ENCODE measurements at regions not wholly inside any gene's neighbourhood (a gene's known extent, or its start where the extent isn't known, plus 50 kb on each side); places are given as distances from the start of the nearest gene placed in this dataset.
A peak's percentile ranks its signal among the peaks of the same experiment; 100 is the strongest.

GRCh38 chr14:25150934-25151790, 101.2 kb upstream of the STXBP6 start:
- intact Hi-C loops (cut with DNase I; ENCODE audit: low total_unique reads): loop anchor here (10.0 kb wide), 1 partner anchor 436 kb away; no protein-coding TSS in a partner anchor
- no peaks in the 10 kb centered on the region for H3K9me3 ChIP-seq
- H3K4me3 ChIP-seq: no peak overlapping the region
- no peak overlapping the region for H3K27ac ChIP-seq
- H3K27me3 ChIP-seq: no peaks in the 10 kb centered on the region
- H3K36me3 ChIP-seq: no peaks in the 10 kb centered on the region
- no peak for DNase-seq
- TF ChIP-seq CTCF (IDR thresholded peaks at IDR 0.05): peak; percentile 55 to 71
- no peaks in the 10 kb centered on the region for H3K4me1 ChIP-seq

GRCh38 chr14:25150401-25150800, 100.5 kb upstream of the STXBP6 start:
- no peaks in the 10 kb centered on the region for H3K27me3 ChIP-seq
- H3K27ac ChIP-seq: no peak overlapping the region
- H3K4me1 ChIP-seq: no peaks in the 10 kb centered on the region
- DNase-seq: no peak
- intact Hi-C loops (cut with DNase I; ENCODE audit: low total_unique reads): loop anchor here (10.0 kb wide), 1 partner anchor 436 kb away; no protein-coding TSS in a partner anchor
- TF ChIP-seq CTCF (IDR thresholded peaks at IDR 0.05): no peak
- no peak overlapping the region for H3K4me3 ChIP-seq
- H3K36me3 ChIP-seq: no peaks in the 10 kb centered on the region
- H3K9me3 ChIP-seq: no peaks in the 10 kb centered on the region

GRCh38 chr14:25140411-25140810, 90.5 kb upstream of the STXBP6 start:
- H3K27ac ChIP-seq: no peak overlapping the region

GRCh38 chr14:25136811-25137210, 86.9 kb upstream of the STXBP6 start:
- H3K27ac ChIP-seq: no peak overlapping the region
- intact Hi-C loops (cut with DNase I; ENCODE audit: low total_unique reads): loop anchor here (10.0 kb wide), 1 partner anchor 322 kb away; no protein-coding TSS in a partner anchor
- DNase-seq: no peak
- TF ChIP-seq CTCF (IDR thresholded peaks at IDR 0.05): no peak
- no peaks in the 10 kb centered on the region for H3K36me3 ChIP-seq
- H3K9me3 ChIP-seq: no peaks in the 10 kb centered on the region
- H3K27me3 ChIP-seq: peaks cover 0 to 31% of the 10 kb centered on the region in 2 donors
- H3K4me3 ChIP-seq: no peak overlapping the region
- H3K4me1 ChIP-seq: peaks cover 0 to 3% (median 0%) of the 10 kb centered on the region in 4 donors

More at GRCh38 chr14:25140411-25140810, 90.5 kb upstream of the STXBP6 start:
- no peaks in the 10 kb centered on the region for H3K4me1 ChIP-seq
- no peaks in the 10 kb centered on the region for H3K9me3 ChIP-seq
- DNase-seq: no peak
- no peak for TF ChIP-seq CTCF (IDR thresholded peaks at IDR 0.05)
- H3K4me3 ChIP-seq: no peak overlapping the region
- peaks cover 0 to 18% of the 10 kb centered on the region in 2 donors for H3K27me3 ChIP-seq
- intact Hi-C loops (cut with DNase I; ENCODE audit: low total_unique reads): no loop called here
- no peaks in the 10 kb centered on the region for H3K36me3 ChIP-seq

- H3K9me3 ChIP-seq: no peaks in the 10 kb centered on the region
- H3K4me3 ChIP-seq: no peak overlapping the region
- H3K36me3 ChIP-seq: no peaks in the 10 kb centered on the region
- no peak for TF ChIP-seq CTCF (IDR thresholded peaks at IDR 0.05)
- no peak for DNase-seq
- peaks cover 0 to 37% of the 10 kb centered on the region in 2 donors for H3K27me3 ChIP-seq
- intact Hi-C loops (cut with DNase I; ENCODE audit: low total_unique reads): loop anchor here (10.0 kb wide), 1 partner anchor 319 kb away; no protein-coding TSS in a partner anchor
- peaks cover 0 to 3% (median 0%) of the 10 kb centered on the region in 4 donors for H3K4me1 ChIP-seq
- H3K27ac ChIP-seq: no peak overlapping the region
Observed at GRCh38 chr14:25134184-25134583, 84.2 kb upstream of the STXBP6 start.

All from tibial artery (tissue), 4 donors.